ENCODE measurements at regions not wholly inside any gene's neighbourhood (a gene's known extent, or its start where the extent isn't known, plus 50 kb on each side); places are given as distances from the start of the nearest gene placed in this dataset.

DNA sequence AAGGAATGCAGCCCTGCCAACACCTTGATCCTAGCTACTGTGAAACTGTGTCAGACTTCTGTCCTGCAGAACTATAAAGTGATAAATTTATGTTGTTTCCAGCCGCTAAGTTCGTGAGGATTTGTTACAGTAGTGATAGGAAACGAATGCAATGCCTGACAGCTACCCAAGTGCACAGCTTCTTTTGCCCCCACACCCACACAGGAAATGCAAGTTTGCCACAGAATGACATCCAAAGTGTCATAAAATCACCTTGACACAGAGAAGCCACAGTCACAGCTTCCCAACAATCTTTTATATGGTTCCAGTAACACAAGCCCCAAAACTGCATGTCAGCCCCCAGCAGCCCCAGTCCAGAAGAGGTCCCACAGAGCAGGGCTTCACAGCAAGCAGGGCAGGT, 216.9 kb upstream of the S100G start:
- ATAC-seq (ENCODE audit: low FRiP score) (no peak), DNase-seq (ENCODE audit: low spot score) (no peak)
- TF ChIP-seq, protein P1, sequence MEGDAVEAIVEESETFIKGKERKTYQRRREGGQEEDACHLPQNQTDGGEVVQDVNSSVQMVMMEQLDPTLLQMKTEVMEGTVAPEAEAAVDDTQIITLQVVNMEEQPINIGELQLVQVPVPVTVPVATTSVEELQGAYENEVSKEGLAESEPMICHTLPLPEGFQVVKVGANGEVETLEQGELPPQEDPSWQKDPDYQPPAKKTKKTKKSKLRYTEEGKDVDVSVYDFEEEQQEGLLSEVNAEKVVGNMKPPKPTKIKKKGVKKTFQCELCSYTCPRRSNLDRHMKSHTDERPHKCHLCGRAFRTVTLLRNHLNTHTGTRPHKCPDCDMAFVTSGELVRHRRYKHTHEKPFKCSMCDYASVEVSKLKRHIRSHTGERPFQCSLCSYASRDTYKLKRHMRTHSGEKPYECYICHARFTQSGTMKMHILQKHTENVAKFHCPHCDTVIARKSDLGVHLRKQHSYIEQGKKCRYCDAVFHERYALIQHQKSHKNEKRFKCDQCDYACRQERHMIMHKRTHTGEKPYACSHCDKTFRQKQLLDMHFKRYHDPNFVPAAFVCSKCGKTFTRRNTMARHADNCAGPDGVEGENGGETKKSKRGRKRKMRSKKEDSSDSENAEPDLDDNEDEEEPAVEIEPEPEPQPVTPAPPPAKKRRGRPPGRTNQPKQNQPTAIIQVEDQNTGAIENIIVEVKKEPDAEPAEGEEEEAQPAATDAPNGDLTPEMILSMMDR (IDR thresholded peaks at IDR 0.05) = no peak

DNA sequence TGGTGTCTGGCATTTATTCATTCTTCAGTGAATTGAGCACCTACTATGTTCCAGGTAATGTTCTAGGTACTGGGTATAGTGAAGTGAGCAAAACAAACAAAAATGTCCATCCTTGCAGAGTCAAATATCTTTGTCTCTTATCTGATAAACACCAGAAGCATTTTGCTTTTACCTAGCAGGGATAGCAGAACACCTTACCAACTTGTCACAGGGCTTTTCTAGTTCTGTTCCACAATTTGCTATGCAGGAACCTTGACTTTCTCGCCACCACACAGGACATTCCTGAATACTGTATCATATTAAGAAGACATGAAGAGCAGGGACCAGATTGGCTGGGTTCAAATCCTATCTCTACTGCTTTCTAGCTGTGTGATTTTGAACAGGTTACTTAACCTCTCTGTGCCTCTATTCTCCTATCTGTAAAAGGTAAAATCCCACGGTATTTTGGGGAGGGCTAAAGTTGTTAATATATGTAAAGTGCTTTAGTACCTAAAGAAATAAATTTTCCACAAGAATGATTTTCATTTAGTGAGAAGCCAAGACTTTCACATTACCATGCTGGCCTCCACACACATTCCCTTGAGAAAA, 214.5 kb upstream of the S100G start:
- DNase-seq (ENCODE audit: low spot score) (no peak), ATAC-seq (ENCODE audit: low FRiP score) (no peak)

DNA sequence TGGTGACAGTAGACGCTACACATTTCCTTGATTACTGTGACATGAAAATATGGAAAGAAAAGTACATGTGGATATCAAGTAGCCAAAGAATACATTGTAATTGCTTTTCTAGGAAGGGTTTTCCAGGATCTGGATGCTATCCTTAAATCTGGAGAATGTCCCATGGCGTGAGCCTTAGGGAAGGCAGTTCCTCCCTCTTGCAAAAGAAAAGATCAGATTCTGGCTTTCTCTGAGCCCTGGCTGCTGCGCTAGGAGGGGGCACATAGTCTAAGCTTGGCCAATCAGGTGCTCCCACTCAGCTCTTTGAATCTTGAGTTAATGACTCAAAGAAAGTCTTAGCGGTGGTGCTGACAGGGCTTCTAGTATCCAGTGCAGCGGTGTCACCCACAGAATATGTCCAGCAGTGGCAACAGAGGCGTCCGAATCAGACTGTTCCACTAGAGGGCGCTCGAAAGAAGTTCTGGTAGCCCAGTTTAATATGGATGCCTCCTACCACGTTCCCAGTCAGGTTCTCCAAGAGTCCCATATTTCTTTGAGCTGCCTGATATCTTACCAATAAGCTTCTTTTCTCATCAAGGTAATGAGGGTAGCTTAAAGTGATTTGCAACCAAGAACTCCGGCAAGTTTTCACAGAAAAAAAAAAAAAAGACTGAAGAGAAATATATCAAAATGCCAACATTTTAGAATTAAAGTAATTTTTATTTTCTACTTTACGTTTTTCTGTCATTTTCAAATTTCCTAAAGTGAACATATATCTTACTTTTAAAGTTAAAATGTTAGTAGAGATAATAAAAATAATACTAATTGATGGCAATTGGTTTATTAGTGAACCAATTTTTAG, 213.4 kb upstream of the S100G start:
- DNase-seq (ENCODE audit: low spot score) (peak; percentile 60), ATAC-seq (ENCODE audit: low FRiP score) (peak; percentile 48)
- TF ChIP-seq, protein P1 (IDR thresholded peaks at IDR 0.05) = peak in 1 of 3 donors; percentile 16

More for the DNA sequence above, 214.5 kb upstream of the S100G start:
- TF ChIP-seq, protein P1 (IDR thresholded peaks at IDR 0.05) = no peak

DNA sequence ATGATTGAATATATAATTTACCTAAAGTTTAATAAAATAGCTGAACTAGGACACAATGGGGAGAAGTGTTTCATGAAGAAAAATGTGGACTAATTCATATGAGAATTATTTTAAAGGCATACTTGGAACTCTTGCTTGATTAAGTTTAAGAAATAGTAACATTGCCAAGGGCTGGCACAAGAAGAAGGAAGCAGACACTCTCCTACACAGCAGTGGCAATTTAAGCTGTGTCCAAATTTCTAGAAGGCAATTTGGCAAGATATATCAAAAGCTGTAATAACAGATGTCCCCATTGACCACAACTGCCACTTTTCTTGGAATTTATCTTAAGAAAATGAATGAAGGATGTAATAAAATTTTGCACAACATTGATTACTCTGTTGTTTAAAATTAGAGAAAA, 209.5 kb upstream of the S100G start:
- ATAC-seq (ENCODE audit: low FRiP score) (no peak), DNase-seq (ENCODE audit: low spot score) (no peak)
- TF ChIP-seq, protein P1 (IDR thresholded peaks at IDR 0.05) = no peak

DNA sequence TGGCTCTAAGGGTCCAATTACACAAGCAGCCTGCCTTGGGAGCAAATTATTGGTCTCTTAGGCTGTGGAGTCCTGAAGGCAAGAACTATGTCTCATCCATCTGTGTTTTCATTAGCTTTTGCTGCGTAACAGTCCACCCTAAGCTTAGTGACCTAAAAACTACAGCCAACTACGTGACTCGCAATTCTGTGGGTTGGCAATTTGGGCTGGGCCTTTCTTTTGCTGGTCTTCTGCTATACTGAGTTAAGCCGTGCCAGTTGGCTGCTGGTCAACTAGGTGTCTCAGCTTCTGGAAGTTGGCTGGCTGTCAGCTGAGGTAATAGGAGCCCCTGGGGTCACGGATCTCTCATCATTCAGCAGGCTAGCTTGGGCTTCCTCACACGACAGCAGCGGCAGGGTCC, 205.6 kb upstream of the S100G start:
- TF ChIP-seq, protein P1 (IDR thresholded peaks at IDR 0.05) = no peak
- no peak for DNase-seq (ENCODE audit: low spot score)
- no peak for ATAC-seq (ENCODE audit: low FRiP score)

DNA sequence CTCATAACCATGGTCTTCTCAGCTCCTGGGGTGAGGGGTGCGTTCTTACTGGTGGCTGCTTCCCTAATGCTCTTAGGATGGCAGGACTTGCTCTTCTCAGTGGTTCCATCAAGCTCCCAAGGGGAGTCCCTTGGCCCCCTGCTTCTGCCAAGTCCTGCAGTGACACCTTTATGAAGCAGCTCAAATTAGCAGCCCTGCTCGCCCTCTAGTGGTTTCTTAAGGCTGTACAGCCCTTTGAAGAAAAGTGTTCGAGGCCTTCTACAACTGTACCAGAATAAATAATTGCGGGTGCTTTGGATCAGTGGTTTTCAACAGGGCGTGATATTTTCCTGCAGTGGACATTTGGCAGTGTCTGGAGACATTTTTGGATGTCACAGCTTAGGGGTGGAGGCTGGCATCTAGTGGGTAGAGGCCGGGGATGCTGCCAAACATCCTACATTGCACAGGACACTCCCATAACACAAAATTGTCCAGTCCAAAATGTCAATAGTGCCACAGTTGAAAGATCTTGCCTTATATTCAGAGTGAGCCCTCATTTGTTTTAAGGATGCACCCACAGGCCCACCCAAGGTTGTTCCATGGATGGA, 204.7 kb upstream of the S100G start:
- DNase-seq (ENCODE audit: low spot score) = no peak
- TF ChIP-seq, protein P1 (IDR thresholded peaks at IDR 0.05) = no peak
- ATAC-seq (ENCODE audit: low FRiP score) = no peak

Measured in omental fat pad (tissue), 3 donors.